GM21360 (cell line): ENCODE measurements at regions not wholly inside any gene's neighbourhood (a gene's known extent, or its start where the extent isn't known, plus 50 kb on each side); places are given as distances from the start of the nearest gene placed in this dataset.

ENCODE experiments used
- ATAC-seq: cut with Tn5 transposase; IDR thresholded peaks from one replicate; pipeline ENCODE4 v1.9.1; 2021; ENCODE audit warnings: mild to moderate bottlenecking, moderate library complexity; ENCODE audit not compliant: unreplicated experiment

- no peak for ATAC-seq
Measured at GRCh38 chr1:114232691-114233090, 79.0 kb upstream of the SYT6 start.

- no peak for ATAC-seq
Measured at GRCh38 chr1:114231301-114231700, 77.6 kb upstream of the SYT6 start.

- ATAC-seq = no peak
Measured at GRCh38 chr1:114229368-114229767, 75.7 kb upstream of the SYT6 start.

DNA sequence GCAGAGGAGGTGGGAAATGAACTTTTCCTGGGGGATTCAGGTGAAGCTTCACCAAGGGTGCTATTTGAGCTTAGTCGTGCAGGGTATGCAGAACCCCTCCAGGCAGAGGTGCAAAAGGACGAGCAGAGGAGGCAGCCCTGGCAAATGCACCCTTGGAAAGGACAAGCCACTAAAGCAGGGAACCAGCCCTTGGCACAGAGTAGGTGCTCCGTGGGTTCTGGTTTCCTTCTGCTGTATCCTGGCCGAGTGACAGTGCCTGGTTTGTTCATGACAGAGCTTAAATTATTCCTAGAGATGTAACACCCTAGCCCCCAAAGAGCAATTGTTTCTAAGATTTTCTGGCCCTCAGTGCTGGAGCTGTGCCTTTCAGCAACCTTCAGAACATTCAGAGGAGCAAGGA is 73.4 kb upstream of the SYT6 start:
- ATAC-seq = no peak

GRCh38 chr1:114224196-114224907 is 70.7 kb upstream of the SYT6 start:
- no peak for ATAC-seq

DNA sequence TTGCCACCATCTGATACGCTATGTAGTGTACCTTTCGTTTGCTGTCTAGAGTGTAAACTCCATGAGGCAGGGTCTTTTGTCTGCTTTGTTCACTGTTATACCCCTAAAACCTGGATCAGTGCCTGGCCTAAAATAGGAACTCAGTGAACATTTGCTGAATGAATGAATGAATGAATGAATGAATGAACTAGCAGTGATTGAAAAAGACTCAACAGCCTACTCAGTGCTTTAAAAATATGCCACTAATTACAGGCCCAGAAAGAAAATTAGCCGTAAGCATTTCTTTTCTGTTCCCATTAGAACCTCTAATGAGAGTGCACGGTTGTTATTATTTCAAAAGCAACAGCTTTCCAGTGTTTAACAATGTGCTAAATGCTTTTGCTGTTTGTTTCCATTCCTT is 69.3 kb upstream of the SYT6 start:
- ATAC-seq = no peak

GRCh38 chr1:114219172-114219868 is 65.7 kb upstream of the SYT6 start:
- no peak for ATAC-seq

- no peak for ATAC-seq
Measured at GRCh38 chr1:114218361-114219171, 64.9 kb upstream of the SYT6 start.

DNA sequence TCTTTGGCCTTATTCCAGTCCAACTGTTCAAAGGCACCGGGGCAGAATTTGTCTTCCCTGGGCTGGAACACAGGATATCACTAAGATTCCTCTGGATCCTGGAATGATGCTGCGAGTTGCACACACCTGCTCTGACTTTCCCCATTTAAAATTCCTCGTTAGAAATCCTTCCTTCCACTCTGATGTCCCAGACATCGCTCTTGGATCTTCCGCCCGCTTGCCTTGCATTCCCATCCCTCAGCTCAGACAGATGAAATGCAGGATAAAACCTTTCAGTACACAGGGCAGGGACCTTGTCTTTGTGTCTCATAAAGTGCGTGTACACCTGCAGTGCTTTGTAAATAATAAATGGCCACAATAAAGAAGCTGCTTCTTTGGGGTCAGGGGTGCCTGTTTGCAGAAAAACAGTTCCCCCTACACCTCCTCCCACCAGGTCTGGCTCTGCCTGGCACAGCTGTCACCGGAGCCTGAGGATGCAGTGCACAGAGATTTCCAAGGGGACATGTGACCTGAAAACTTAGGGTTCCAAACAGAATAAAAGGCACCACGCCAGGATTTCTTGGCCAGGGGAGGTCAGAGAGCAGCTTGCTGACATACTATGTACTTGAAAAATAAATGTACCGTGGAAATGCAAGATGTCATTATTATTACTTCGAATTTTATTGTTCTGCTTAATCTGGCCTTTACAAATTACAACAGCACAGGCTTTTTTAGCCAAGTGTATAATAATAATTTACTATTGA is 62.9 kb upstream of the SYT6 start:
- no peak for ATAC-seq

- no peak for ATAC-seq
Measured at GRCh38 chr1:114215436-114215835, 61.8 kb upstream of the SYT6 start.

DNA sequence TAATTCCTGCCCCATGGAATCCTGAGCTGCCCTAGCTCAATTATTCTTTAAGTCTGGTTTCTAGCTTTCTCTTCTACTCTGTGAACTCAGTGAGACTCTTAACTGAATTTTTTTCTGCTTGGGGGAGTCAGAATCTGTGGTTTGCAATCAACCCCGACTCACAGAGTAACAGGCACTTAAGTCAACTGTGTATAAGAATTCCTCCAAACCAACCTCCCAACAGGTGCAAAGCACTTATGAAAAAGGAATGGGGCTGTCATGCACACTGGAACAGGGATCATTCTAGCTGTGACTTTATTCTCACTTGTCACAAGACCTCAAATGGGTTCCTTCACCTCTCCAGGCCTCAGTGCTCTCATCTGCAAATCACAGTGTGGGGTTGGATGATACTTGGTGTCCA is 60.3 kb upstream of the SYT6 start:
- ATAC-seq = no peak

- no peak for ATAC-seq
Measured at GRCh38 chr1:114209971-114210370, 56.3 kb upstream of the SYT6 start.

DNA sequence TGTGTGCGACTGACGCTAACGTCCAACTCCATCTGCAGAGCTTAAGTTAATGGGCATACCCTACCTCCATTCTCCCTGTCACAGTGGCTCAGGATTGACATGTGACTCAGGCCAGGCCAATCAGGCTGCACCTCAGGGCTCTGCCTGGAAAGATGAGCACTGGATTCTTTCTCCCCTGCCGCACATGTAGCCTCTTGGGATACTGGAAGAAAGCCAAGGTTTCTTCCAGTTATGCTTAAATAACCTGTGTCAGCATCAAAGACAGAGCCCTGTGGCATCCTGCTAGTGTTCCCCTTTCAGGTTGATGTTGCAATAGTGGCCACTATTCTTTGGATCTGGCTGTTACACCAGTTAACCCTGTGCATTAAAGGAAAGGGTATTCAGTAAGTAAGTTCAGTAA is 55.0 kb upstream of the SYT6 start:
- no peak for ATAC-seq

DNA sequence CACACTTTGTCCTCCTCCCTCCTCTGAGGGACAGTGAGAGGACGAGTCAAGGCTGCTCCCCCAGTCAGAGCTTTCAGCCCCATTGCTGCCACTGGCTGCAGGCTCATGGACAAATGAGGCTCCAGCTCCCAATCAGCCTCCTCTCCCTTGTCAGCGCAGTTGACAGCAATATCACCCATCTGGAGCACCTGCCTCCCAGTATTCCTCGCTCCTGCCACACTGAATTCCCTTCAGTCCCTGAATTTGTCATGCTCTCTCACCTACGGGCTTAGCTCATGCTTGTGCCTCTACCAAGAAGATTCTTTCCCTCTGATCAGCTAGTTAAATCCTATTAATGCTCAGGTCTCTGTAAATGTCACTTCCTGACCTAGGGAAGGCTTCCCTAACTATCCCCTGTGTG is 54.4 kb upstream of the SYT6 start:
- ATAC-seq = no peak

- no peak for ATAC-seq
Measured at GRCh38 chr1:114207635-114208034, 54.0 kb upstream of the SYT6 start.

DNA sequence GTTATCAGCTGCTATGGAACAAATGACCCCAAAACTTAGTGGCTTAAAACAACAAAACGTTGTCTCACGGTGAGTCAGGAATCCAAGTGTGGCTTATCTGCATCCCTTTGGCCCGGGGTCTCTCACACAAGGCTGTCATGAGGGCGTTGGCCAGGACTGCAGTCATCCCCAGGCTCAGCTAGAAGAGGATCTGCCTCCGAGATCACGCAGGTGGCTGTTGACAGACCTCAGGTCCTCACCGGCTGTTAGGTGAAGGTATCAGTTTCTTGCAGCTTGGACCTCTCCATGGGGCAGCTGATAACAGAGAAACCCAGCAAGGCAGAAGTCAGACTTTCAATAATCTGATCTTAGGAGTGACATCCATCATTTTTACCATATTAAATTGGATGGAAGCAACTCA is 52.7 kb upstream of the SYT6 start:
- ATAC-seq = no peak

- ATAC-seq = no peak
Measured at GRCh38 chr1:114203595-114204128, 50.0 kb upstream of the SYT6 start.
